IPS-15b (cell line): ENCODE measurements at regions not wholly inside any gene's neighbourhood (a gene's known extent, or its start where the extent isn't known, plus 50 kb on each side); places are given as distances from the start of the nearest gene placed in this dataset.

Experiments
- H3K27me3 ChIP-seq: one replicate; pipeline ENCODE4 v1.6.1; 2013; ENCODE audit warnings: low read length; ENCODE audit not compliant: control insufficient read depth, insufficient read depth
- H3K36me3 ChIP-seq: one replicate; pipeline ENCODE4 v1.6.1; 2013; ENCODE audit warnings: low read length; ENCODE audit not compliant: control insufficient read depth, insufficient read depth
- H3K4me1 ChIP-seq: one replicate; pipeline ENCODE4 v1.6.1; 2013; ENCODE audit warnings: mild to moderate bottlenecking, low read length; ENCODE audit not compliant: control insufficient read depth, insufficient read depth
- H3K4me3 ChIP-seq: one replicate; pipeline ENCODE4 v1.5.1; 2013; ENCODE audit warnings: low read depth, low read length
- H3K9ac ChIP-seq: one replicate; pipeline ENCODE4 v1.6.1; 2013; ENCODE audit warnings: low read depth, mild to moderate bottlenecking, low read length
- H3K9me3 ChIP-seq: one replicate; pipeline ENCODE4 v1.6.1; 2013; ENCODE audit warnings: mild to moderate bottlenecking, low read length; ENCODE audit not compliant: control insufficient read depth, insufficient read depth

DNA sequence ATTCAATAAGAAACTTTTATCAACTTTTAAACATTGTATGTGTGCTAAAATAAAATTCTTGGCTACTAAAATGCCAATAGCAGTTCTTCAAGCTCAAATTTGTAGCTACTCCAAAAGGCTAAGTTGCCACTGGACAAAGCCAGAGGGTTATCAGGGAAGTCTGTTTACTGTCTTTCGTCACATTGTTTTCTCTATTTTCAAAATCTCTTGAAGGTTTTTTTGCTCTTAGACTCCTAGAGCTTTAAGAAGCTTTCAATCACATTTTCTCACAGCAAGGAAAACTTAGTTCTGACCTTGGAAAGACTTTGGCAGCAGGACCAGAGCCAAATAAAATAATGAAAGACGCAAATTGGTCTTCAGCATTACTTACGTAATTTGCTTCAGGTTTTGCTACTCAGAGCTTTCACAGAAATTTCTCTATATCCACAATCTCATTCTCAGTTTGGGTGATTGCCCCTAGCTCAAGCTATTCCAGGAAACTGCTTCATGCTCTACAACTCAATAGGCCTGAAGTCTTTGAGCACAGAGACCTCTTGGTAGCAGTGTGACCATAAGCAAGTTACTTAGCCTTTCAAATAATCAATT is 257.7 kb downstream of the GABRG2 start:
- Histone ChIP-seq H3K27me3 (no peaks in the 10 kb centered on the region), H3K4me1 (peaks cover 2% of the 10 kb centered on the region), H3K9ac (no peak overlapping the region), H3K9me3 (no peaks in the 10 kb centered on the region), H3K4me3 (no peak overlapping the region), H3K36me3 (no peaks in the 10 kb centered on the region)

DNA sequence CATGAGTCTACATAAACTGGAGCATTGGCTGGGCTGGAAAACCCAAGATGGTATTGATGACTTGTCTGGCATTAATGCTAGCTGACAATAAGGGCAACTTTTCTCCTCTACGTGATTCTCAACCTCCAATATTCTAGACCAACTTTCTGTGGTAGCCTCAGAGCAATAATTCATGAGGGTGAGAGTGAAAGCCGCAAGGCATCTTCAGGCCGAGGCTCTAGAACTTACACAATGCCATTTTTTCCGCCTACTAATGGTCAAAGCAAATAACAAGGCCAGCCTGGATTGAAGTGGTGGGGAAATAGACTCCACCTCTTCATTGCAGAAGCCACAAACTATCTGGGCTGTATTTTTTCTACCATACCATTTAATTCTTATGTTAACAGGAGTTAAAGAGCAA is 267.4 kb downstream of the GABRG2 start:
- H3K4me3 ChIP-seq: no peak overlapping the region
- no peaks in the 10 kb centered on the region for H3K27me3 ChIP-seq
- no peaks in the 10 kb centered on the region for H3K4me1 ChIP-seq
- H3K36me3 ChIP-seq: no peaks in the 10 kb centered on the region
- no peak overlapping the region for H3K9ac ChIP-seq
- no peaks in the 10 kb centered on the region for H3K9me3 ChIP-seq

DNA sequence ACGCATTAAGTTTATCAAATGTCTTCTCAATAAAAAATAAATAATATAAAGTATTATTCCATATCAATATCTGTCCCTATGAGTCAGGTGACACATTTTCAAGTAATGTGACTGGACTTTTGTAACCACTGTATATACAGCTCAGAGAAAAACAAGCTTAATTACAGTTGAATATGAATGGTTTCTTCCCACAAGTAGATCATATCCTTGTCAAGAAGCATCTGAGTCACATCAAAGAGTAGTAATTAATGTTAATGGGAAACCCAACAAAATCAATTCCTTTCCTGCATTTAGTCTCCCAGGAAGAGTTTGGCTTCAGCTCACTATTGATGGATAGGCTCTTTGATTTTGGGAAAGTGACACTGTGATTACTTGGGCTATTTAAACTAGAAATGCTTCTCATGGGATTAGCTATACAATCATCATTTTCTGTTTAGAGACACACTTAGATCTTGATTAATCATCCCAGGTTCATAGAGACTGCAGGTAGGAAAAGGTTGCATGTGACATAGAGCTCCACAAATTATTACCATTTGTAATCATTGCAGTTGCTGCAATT is 292.9 kb downstream of the GABRG2 start:
- no peak overlapping the region for H3K4me3 ChIP-seq
- H3K27me3 ChIP-seq: no peaks in the 10 kb centered on the region
- H3K36me3 ChIP-seq: no peaks in the 10 kb centered on the region
- no peaks in the 10 kb centered on the region for H3K9me3 ChIP-seq
- no peaks in the 10 kb centered on the region for H3K4me1 ChIP-seq
- no peak overlapping the region for H3K9ac ChIP-seq

DNA sequence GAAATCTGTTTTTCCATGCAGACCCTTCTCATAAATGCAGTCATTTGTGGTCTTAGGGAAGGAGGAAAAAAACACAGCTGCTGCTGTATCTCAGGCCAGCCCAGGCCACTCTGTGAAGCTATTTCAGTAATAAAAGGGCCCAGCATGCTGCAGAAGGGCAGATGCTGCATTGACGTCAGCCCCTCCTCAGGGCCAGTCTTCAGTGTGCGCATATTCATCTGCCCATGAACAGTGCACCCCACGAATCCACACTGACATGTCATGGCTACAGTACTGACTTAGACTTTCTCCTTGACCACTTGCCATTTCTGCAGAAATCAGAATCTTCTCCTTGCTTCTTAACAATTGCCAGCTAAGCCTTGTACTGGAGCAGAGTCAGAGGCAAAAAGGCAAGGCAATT is 304.7 kb downstream of the GABRG2 start:
- Histone ChIP-seq H3K27me3 (no peaks in the 10 kb centered on the region), H3K9ac (no peak overlapping the region), H3K4me3 (no peak overlapping the region), H3K36me3 (no peaks in the 10 kb centered on the region), H3K9me3 (peaks cover 5% of the 10 kb centered on the region), H3K4me1 (no peaks in the 10 kb centered on the region)

DNA sequence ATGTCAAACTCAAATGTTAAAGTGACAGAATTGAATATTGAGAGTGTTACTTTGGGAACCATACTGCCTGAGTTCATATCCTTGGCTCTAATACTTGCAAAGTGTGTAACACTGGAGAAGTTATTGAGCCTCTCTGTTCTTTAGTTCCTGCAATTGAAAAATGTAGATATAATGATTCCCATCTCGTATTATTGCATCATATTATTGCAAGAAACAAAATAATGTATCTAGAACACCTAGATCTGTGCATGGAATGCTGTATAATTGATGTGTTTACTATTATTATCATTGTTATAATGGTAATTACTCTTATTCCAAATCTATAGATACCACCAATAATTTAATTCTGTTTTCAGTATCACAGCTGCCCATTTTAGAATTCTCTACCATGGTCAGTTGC is 310.3 kb downstream of the GABRG2 start:
- Histone ChIP-seq H3K4me3 (no peak overlapping the region), H3K27me3 (no peaks in the 10 kb centered on the region), H3K4me1 (no peaks in the 10 kb centered on the region), H3K36me3 (no peaks in the 10 kb centered on the region), H3K9me3 (no peaks in the 10 kb centered on the region), H3K9ac (no peak overlapping the region)

DNA sequence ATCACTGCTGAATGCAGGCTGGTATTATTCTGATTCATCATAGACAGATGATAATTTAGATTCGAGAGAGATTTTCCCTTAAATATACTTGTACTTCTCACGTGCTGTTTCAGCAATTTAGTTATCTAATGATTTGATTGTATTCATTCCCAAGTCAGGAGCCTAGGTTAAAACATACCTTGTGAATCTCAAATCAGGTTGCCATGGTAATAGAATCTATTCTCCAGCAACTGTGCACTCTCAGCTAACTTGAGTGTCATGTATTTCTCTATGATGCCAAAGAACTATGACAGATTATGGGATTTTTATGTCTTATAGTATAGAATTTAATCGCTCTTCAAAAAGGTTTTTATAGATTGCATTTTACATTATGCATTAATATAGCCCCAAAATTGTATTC is 315.3 kb downstream of the GABRG2 start:
- Histone ChIP-seq H3K4me1 (no peaks in the 10 kb centered on the region), H3K9me3 (no peaks in the 10 kb centered on the region), H3K36me3 (no peaks in the 10 kb centered on the region), H3K4me3 (no peak overlapping the region), H3K9ac (no peak overlapping the region), H3K27me3 (no peaks in the 10 kb centered on the region)

DNA sequence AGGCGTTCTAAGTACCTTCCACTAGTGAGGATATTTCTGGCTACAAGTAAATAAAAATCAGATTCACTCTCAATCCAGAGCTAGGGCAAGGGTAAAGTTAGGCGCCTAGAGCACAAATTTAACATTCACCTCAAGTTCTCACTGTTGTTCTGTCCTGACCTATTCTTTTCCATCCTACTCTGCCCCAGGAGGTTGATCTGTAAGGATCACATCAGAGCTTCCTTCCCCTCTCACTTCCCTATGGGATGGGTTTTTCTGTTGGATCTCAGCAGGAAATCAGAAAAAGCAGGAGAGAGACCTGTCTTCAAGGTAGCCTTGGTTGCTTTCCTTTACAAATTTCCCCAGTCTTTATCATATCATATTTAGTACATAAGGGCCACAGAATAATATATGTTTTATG is 316.7 kb downstream of the GABRG2 start:
- Histone ChIP-seq H3K4me3 (no peak overlapping the region), H3K27me3 (no peaks in the 10 kb centered on the region), H3K4me1 (no peaks in the 10 kb centered on the region), H3K9ac (no peak overlapping the region), H3K9me3 (no peaks in the 10 kb centered on the region), H3K36me3 (no peaks in the 10 kb centered on the region)

DNA sequence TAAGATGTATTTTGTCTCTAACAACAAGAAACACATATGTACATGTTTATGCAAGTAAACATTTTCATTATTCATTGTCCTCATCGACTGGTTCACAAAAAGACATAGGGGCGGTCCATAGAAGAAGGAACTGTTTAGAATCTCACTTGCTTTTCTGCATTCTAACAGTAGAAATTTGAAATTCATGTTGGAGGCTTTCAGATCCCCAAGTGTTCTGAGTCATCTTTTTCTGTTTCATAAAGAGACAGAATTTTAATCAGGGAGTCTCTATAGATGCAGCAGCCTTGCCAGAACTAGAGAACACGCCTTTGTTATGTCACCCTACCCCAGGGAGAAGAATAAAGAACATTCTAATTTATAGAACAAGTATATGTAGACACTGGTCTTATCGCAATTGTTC is 324.3 kb downstream of the GABRG2 start:
- Histone ChIP-seq H3K4me3 (no peak overlapping the region), H3K36me3 (no peaks in the 10 kb centered on the region), H3K27me3 (no peaks in the 10 kb centered on the region), H3K4me1 (no peaks in the 10 kb centered on the region), H3K9me3 (no peaks in the 10 kb centered on the region), H3K9ac (no peak overlapping the region)

DNA sequence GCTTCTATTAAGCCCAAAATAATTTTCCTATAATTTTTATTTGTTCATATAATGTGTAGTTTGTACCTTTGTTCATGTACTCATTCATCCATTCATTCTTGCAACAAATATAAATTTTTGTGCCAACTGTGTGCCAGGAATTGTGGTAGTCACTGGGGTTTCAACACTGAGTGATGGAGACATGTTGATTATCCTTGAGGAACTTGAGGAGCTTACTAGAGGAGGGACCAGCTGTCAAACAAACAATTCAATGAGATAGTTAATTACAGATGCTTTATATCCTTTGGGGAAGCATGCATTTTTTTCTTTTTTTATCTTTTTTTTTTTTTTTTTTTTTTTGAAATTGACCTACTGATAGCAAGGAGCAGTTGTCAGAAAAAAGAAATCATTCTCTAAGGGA is 324.8 kb downstream of the GABRG2 start:
- Histone ChIP-seq H3K9me3 (no peaks in the 10 kb centered on the region), H3K27me3 (no peaks in the 10 kb centered on the region), H3K9ac (no peak overlapping the region), H3K36me3 (no peaks in the 10 kb centered on the region), H3K4me3 (no peak overlapping the region), H3K4me1 (no peaks in the 10 kb centered on the region)

DNA sequence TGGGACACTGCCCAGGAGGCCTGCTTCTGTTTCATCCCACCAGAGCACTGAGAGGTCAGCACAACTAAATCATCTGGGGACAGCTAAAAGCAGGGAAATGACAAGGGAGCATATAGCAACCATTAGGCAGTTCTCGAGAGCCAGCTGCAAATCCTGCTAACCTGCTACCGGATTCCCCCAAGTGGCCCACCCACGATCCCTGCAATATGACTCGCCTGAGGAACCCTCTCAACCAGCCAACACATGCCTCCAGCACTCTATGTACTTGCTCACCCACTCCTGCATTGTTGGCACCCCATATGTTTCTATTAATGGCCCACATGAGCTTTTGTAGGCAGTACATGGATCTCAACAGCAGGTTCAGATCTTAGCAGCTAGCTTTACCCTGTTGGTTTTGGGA is 326.0 kb downstream of the GABRG2 start:
- Histone ChIP-seq H3K27me3 (no peaks in the 10 kb centered on the region), H3K4me1 (no peaks in the 10 kb centered on the region), H3K9ac (no peak overlapping the region), H3K36me3 (no peaks in the 10 kb centered on the region), H3K4me3 (no peak overlapping the region), H3K9me3 (no peaks in the 10 kb centered on the region)

DNA sequence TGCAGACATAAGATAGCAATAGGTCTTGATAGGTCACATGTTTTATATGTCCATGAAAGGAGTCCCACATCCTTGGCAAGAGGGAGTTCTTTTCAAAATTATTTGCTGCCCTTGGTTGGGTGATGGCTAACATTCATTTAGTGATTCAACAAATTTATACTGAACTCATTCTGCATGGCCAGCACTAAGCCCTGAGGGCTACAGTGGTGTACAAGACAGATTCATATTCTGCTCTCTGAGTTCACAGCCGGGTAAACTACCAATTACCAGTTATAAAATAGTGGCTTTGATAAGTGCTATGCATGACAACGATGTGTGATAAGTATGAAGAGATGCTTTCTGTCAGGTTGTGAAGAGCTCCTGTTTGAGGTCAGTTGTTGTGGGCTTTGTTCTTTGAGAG is 340.0 kb downstream of the GABRG2 start:
- no peaks in the 10 kb centered on the region for H3K9me3 ChIP-seq
- no peak overlapping the region for H3K4me3 ChIP-seq
- no peaks in the 10 kb centered on the region for H3K27me3 ChIP-seq
- no peaks in the 10 kb centered on the region for H3K4me1 ChIP-seq
- H3K36me3 ChIP-seq: no peaks in the 10 kb centered on the region
- H3K9ac ChIP-seq: no peak overlapping the region

DNA sequence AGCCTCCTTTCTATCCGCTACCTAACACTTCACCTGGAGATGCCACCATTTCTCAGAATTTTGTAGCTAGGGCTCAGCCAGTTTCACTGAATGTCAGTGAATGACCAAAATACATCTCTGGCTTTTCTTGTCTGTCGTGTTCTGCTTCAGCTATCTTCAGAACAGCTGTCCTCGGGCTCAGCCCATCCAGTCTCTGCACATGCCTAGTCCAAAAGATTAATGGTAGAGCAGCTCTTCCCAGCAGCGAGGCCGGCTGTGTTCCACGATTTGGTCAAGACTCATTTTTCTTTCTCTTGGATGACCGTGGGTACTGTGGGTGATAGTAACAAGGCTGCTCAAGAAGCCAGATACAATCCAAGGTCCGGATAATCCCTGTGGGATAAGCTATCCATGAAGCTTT is 342.8 kb downstream of the GABRG2 start:
- H3K36me3 ChIP-seq: no peaks in the 10 kb centered on the region
- no peaks in the 10 kb centered on the region for H3K4me1 ChIP-seq
- no peak overlapping the region for H3K4me3 ChIP-seq
- H3K9me3 ChIP-seq: no peaks in the 10 kb centered on the region
- H3K9ac ChIP-seq: no peak overlapping the region
- H3K27me3 ChIP-seq: no peaks in the 10 kb centered on the region
